CD14-positive monocyte (primary cell): ENCODE measurements at regions not wholly inside any gene's neighbourhood (a gene's known extent, or its start where the extent isn't known, plus 50 kb on each side); places are given as distances from the start of the nearest gene placed in this dataset.
A peak's percentile ranks its signal among the peaks of the same experiment; 100 is the strongest.

ENCODE experiments used
- DNase-seq, 3 donors: peaks; one replicate each; pipeline ENCODE4 v3.0.0-alpha.2; 2011 to 2022
- H2AFZ ChIP-seq: 2 replicates; pipeline ENCODE4 v1.6.0; 2012; ENCODE audit warnings: mild to moderate bottlenecking, low read depth, low read length, inconsistent platforms; ENCODE audit not compliant: insufficient read depth, poor library complexity, severe bottlenecking
- H3K27ac ChIP-seq, 2 donors: 1 replicate in 1 of 2; 2 replicates in 1 of 2; pipeline ENCODE4 v1.5.1; 2012 to 2013; ENCODE audit warnings: low read length in 2 of 2, control low read depth in 1 of 2, inconsistent platforms in 1 of 2, low read depth in 1 of 2, mild to moderate bottlenecking in 1 of 2
- H3K27me3 ChIP-seq, 2 donors: one replicate each; pipeline versions ENCODE4 v1.6.0 to v1.6.1; 2011 to 2013; ENCODE audit warnings: low read length in 2 of 2; ENCODE audit not compliant: control insufficient read depth in 2 of 2, insufficient read depth in 2 of 2
- H3K36me3 ChIP-seq, 2 donors: replicated peaks in 1 of 2; 1 replicate in 1 of 2; 2 replicates in 1 of 2; pipeline versions ENCODE4 v1.5.1 to v1.6.1; 2012 to 2013; ENCODE audit warnings: low read length in 2 of 2, control low read depth in 1 of 2, inconsistent platforms in 1 of 2, mild to moderate bottlenecking in 1 of 2; ENCODE audit not compliant: insufficient read depth in 2 of 2, control insufficient read depth in 1 of 2
- H3K4me1 ChIP-seq, 2 donors: 1 replicate in 1 of 2; 2 replicates in 1 of 2; pipeline versions ENCODE4 v1.5.1 to v1.6.1; 2012 to 2013; ENCODE audit warnings: low read length in 2 of 2, control low read depth in 1 of 2, inconsistent platforms in 1 of 2, mild to moderate bottlenecking in 1 of 2, moderate library complexity in 1 of 2; ENCODE audit not compliant: insufficient read depth in 2 of 2, control insufficient read depth in 1 of 2
- H3K4me2 ChIP-seq: replicated peaks from 2 replicates; pipeline ENCODE3; 2012; ENCODE audit warnings: low read length, moderate library complexity, mild to moderate bottlenecking; ENCODE audit not compliant: poor library complexity, severe bottlenecking; ENCODE audit errors: extremely low read depth
- H3K4me3 ChIP-seq, 3 experiments: fragments of 200-600 bp in 1 of 3; sonication (generic) in 1 of 3; replicated peaks in 1 of 3; 1 replicate in 2 of 3; 2 replicates in 1 of 3; pipeline ENCODE4 v1.5.1; 2011 to 2013; ENCODE audit warnings: low read length in 3 of 3, mild to moderate bottlenecking in 3 of 3, control low read depth in 2 of 3, low read depth in 2 of 3, inconsistent platforms in 1 of 3, moderate library complexity in 1 of 3
- H3K79me2 ChIP-seq: 2 replicates; pipeline ENCODE4 v1.6.0; 2012; ENCODE audit warnings: mild to moderate bottlenecking, control low read depth, inconsistent platforms, low read length, moderate library complexity; ENCODE audit not compliant: insufficient read depth
- H3K9ac ChIP-seq: 2 replicates; pipeline ENCODE4 v1.6.0; 2017; ENCODE audit warnings: low read length, mild to moderate bottlenecking; ENCODE audit not compliant: insufficient read depth, poor library complexity, severe bottlenecking
- H3K9me3 ChIP-seq, 2 donors: replicated peaks in 1 of 2; 1 replicate in 1 of 2; 2 replicates in 1 of 2; pipeline versions ENCODE4 v1.5.1 to v1.6.1; 2012 to 2013; ENCODE audit warnings: low read length in 2 of 2, control low read depth in 1 of 2; ENCODE audit not compliant: control insufficient read depth in 1 of 2, insufficient read depth in 1 of 2
- H4K20me1 ChIP-seq: 2 replicates; pipeline ENCODE4 v1.6.0; 2012; ENCODE audit warnings: mild to moderate bottlenecking, low read length, control low read depth, moderate library complexity; ENCODE audit not compliant: insufficient read depth
- H3K27ac Mint-ChIP-seq, 7 donors: one replicate each; pipeline ENCODE4 v1.8.0; 2020; ENCODE audit warnings: mild to moderate bottlenecking in 7 of 7, mixed read lengths in 7 of 7, moderate library complexity in 6 of 7, inconsistent platforms in 2 of 7
- H3K27me3 Mint-ChIP-seq, 3 donors: one replicate each; pipeline ENCODE4 v1.8.0; 2021 to 2022; ENCODE audit warnings: low read depth in 3 of 3, mild to moderate bottlenecking in 3 of 3, mixed read lengths in 3 of 3, moderate library complexity in 3 of 3, inconsistent platforms in 1 of 3
- H3K36me3 Mint-ChIP-seq, 2 donors: one replicate each; pipeline ENCODE4 v1.8.0; 2020; ENCODE audit warnings: mixed read lengths in 2 of 2, inconsistent platforms in 1 of 2, mild to moderate bottlenecking in 1 of 2
- H3K4me1 Mint-ChIP-seq: one replicate; pipeline ENCODE4 v1.8.0; 2020; ENCODE audit warnings: mild to moderate bottlenecking, mixed read lengths
- H3K4me3 Mint-ChIP-seq, 2 donors: one replicate each; pipeline ENCODE4 v1.8.0; 2020; ENCODE audit warnings: mild to moderate bottlenecking in 2 of 2, mixed read lengths in 2 of 2, moderate library complexity in 1 of 2
- H3K9me3 Mint-ChIP-seq, 7 donors: one replicate each; pipeline ENCODE4 v1.8.0; 2020 to 2022; ENCODE audit warnings: mixed read lengths in 7 of 7, mild to moderate bottlenecking in 6 of 7, moderate library complexity in 6 of 7, inconsistent platforms in 2 of 7
- CTCF ChIP-seq: fragments of 200-600 bp; IDR thresholded peaks from one replicate; pipeline ENCODE4 v1.8.0; 2022; ENCODE audit warnings: antibody characterized with exemption, mild to moderate bottlenecking
- WGBS: methylation state at CpG from one replicate; pipeline ENCODE4 v1.1.5; 2013; ENCODE audit warnings: missing lambda C conversion rate; ENCODE audit not compliant: insufficient coverage; 5-methylcytosine and 5-hydroxymethylcytosine counted together
- intact Hi-C, 2 donors: fragments of 100-400 bp; cut with micrococcal nuclease; formaldehyde crosslinking; loops; one replicate each; pipeline versions ENCODE4 v1.15.0 to v1.15.1; 2023

- no peaks in the 10 kb centered on the region for H3K79me2 ChIP-seq
- H3K4me1 ChIP-seq = no peaks in the 10 kb centered on the region
- peaks cover 0 to 4% (median 1%) of the 10 kb centered on the region in 7 donors for H3K9me3 Mint-ChIP-seq
- intact Hi-C loops = no loop called here
- no peaks in the 10 kb centered on the region for H3K9me3 ChIP-seq
- H3K4me3 ChIP-seq = no peak overlapping the region
- H3K36me3 ChIP-seq = no peaks in the 10 kb centered on the region
- no peak overlapping the region for H3K9ac ChIP-seq
- TF ChIP-seq CTCF = no peak
- no peaks in the 10 kb centered on the region for H3K36me3 Mint-ChIP-seq
- H3K27me3 Mint-ChIP-seq = peaks cover 7 to 19% (median 14%) of the 10 kb centered on the region in 3 donors
- H3K27me3 ChIP-seq = peaks cover 5 to 6% of the 10 kb centered on the region in 2 donors
- H3K4me2 ChIP-seq = no peak overlapping the region
- no peak for DNase-seq
- no peak overlapping the region for H2AFZ ChIP-seq
- H3K27ac ChIP-seq = no peak overlapping the region
- no peaks in the 10 kb centered on the region for H4K20me1 ChIP-seq
- no peak overlapping the region for H3K27ac Mint-ChIP-seq
- 100% methylated on average over 1 of the region's 2 CpGs for WGBS
- H3K4me1 Mint-ChIP-seq = no peaks in the 10 kb centered on the region
- no peak overlapping the region for H3K4me3 Mint-ChIP-seq
Measured at GRCh38 chr1:219472596-219472995, 140.3 kb downstream of the ZC3H11B start.

- no peak for TF ChIP-seq CTCF
Measured at GRCh38 chr1:219467524-219467923, 145.4 kb downstream of the ZC3H11B start.

More at GRCh38 chr1:219467524-219467923, 145.4 kb downstream of the ZC3H11B start:
- H3K9ac ChIP-seq = no peak overlapping the region
- no peak overlapping the region for H3K27ac ChIP-seq
- no peaks in the 10 kb centered on the region for H4K20me1 ChIP-seq
- Mint-ChIP-seq H3K4me1 (peaks cover 9% of the 10 kb centered on the region), H3K27me3 (peaks cover 10 to 12% (median 11%) of the 10 kb centered on the region in 3 donors), H3K4me3 (peak overlapping the region in 1 of 2 donors; percentile 47), H3K9me3 (peaks cover 0 to 3% (median 0%) of the 10 kb centered on the region in 7 donors), H3K36me3 (peaks cover 0 to 1% of the 10 kb centered on the region in 2 donors), H3K27ac (no peak overlapping the region)
- H2AFZ ChIP-seq = no peak overlapping the region
- H3K79me2 ChIP-seq = no peaks in the 10 kb centered on the region
- H3K36me3 ChIP-seq = no peaks in the 10 kb centered on the region
- WGBS = no CpG with 5 or more reads among the region's 2 CpGs
- H3K4me1 ChIP-seq = peaks cover 12 to 14% of the 10 kb centered on the region in 2 donors
- H3K4me3 ChIP-seq = no peak overlapping the region
- H3K27me3 ChIP-seq = peaks cover 6 to 8% of the 10 kb centered on the region in 2 donors
- no peaks in the 10 kb centered on the region for H3K9me3 ChIP-seq
- intact Hi-C loops = no loop called here
- no peak overlapping the region for H3K4me2 ChIP-seq
- no peak for DNase-seq
